ENCODE measurements at regions not wholly inside any gene's neighbourhood (a gene's known extent, or its start where the extent isn't known, plus 50 kb on each side); places are given as distances from the start of the nearest gene placed in this dataset.
A peak's percentile ranks its signal among the peaks of the same experiment; 100 is the strongest.

GRCh38 chr3:181210275-181210674 is 220.7 kb upstream of the DNAJC19 start:
- no peak overlapping the region for H3K4me2 ChIP-seq
- no peak overlapping the region for H3K4me3 ChIP-seq
- no peaks in the 10 kb centered on the region for H3K4me1 ChIP-seq (ENCODE audit: insufficient read depth)
- peak; percentile 56 for DNase-seq (ENCODE audit: low spot score)
- H2AFZ ChIP-seq: no peak overlapping the region
- H3K27me3 Mint-ChIP-seq (ENCODE audit: insufficient read depth, low read depth, poor library complexity): no peaks in the 10 kb centered on the region
- H3K79me2 ChIP-seq (replicated peaks; ENCODE audit: insufficient read depth): no peaks in the 10 kb centered on the region
- ATAC-seq: no peak
- no peak overlapping the region for H3K27ac ChIP-seq (ENCODE audit: low read depth)
- 0 out of 3 replicates have a peak, but pooled peaks cover 2% of the 10 kb centered on the region for H3K4me1 Mint-ChIP-seq
- H3K36me3 ChIP-seq (ENCODE audit: insufficient read depth): no peaks in the 10 kb centered on the region
- H3F3A ChIP-seq (replicated peaks; ENCODE audit: low read depth): no peaks in the 10 kb centered on the region
- H3K9me2 ChIP-seq (ENCODE audit: insufficient read depth): no peaks in the 10 kb centered on the region
- no peaks in the 10 kb centered on the region for H4K20me1 ChIP-seq (replicated peaks; ENCODE audit: insufficient read depth)
- H3K36me3 Mint-ChIP-seq (ENCODE audit: low read depth): no peaks in the 10 kb centered on the region
- peak; percentile 56 to 69 for TF ChIP-seq CTCF (conservative IDR thresholded peaks at IDR 0.05; ENCODE audit: low read depth in 2 of 2)
- TF ChIP-seq POLR2AphosphoS5 (IDR thresholded peaks at IDR 0.05; ENCODE audit: low read depth): no peak
- TF ChIP-seq STAT1 (IDR thresholded peaks at IDR 0.05; ENCODE audit: unreplicated experiment): no peak
- H3K27me3 ChIP-seq (ENCODE audit: insufficient read depth): no peaks in the 10 kb centered on the region
- no peaks in the 10 kb centered on the region for H3K9me3 Mint-ChIP-seq
- no peak overlapping the region for H3K27ac Mint-ChIP-seq
- H3K4me3 Mint-ChIP-seq: no peak overlapping the region

GRCh38 chr3:181189556-181189955 is 200.0 kb upstream of the DNAJC19 start:
- no peak overlapping the region for H3K27ac ChIP-seq (ENCODE audit: low read depth)
- H3K79me2 ChIP-seq (replicated peaks; ENCODE audit: insufficient read depth): no peaks in the 10 kb centered on the region
- Mint-ChIP-seq H3K4me3 (no peak overlapping the region), H3K9me3 (no peaks in the 10 kb centered on the region), H3K36me3 (ENCODE audit: low read depth) (no peaks in the 10 kb centered on the region), H3K27ac (no peak overlapping the region), H3K27me3 (ENCODE audit: insufficient read depth, low read depth, poor library complexity) (no peaks in the 10 kb centered on the region), H3K4me1 (no peaks in the 10 kb centered on the region)
- no peaks in the 10 kb centered on the region for H3K4me1 ChIP-seq (ENCODE audit: insufficient read depth)
- H3K27me3 ChIP-seq (ENCODE audit: insufficient read depth): no peaks in the 10 kb centered on the region
- H3K4me3 ChIP-seq: no peak overlapping the region
- no peaks in the 10 kb centered on the region for H4K20me1 ChIP-seq (replicated peaks; ENCODE audit: insufficient read depth)
- H3F3A ChIP-seq (replicated peaks; ENCODE audit: low read depth): no peaks in the 10 kb centered on the region
- ATAC-seq: no peak
- H3K36me3 ChIP-seq (ENCODE audit: insufficient read depth): no peaks in the 10 kb centered on the region
- DNase-seq (ENCODE audit: low spot score): no peak
- no peak overlapping the region for H3K4me2 ChIP-seq
- H3K9me2 ChIP-seq (ENCODE audit: insufficient read depth): 0 out of 2 replicates have a peak, but pooled peaks cover 9% of the 10 kb centered on the region
- H2AFZ ChIP-seq: no peak overlapping the region; the same call in 1 of the 2 replicates
- TF ChIP-seq CREB1 (CRISPR knock-in tag; IDR thresholded peaks at IDR 0.05; ENCODE audit: low read depth): no peak
- no peak for TF ChIP-seq ZNF331 (CRISPR knock-in tag; IDR thresholded peaks at IDR 0.05; ENCODE audit: low read depth)
- no peak for TF ChIP-seq STAT1 (IDR thresholded peaks at IDR 0.05; ENCODE audit: unreplicated experiment)
- no peak for TF ChIP-seq ETS1 (IDR thresholded peaks at IDR 0.05)
- TF ChIP-seq POLR2AphosphoS5 (IDR thresholded peaks at IDR 0.05; ENCODE audit: low read depth): no peak
- no peak for TF ChIP-seq NANOG (IDR thresholded peaks at IDR 0.05; ENCODE audit: borderline replicate concordance)
- TF ChIP-seq ZNF114 (CRISPR knock-in tag; IDR thresholded peaks at IDR 0.05): no peak
- no peak for TF ChIP-seq JUNB (IDR thresholded peaks at IDR 0.05; ENCODE audit: unreplicated experiment)
- no peak for TF ChIP-seq EZH2 (IDR thresholded peaks at IDR 0.05; ENCODE audit: low read depth, unreplicated experiment)
- no peak for TF ChIP-seq EZH2phosphoT487 (IDR thresholded peaks at IDR 0.05; ENCODE audit: unreplicated experiment)
- no peak for TF ChIP-seq REST (IDR thresholded peaks at IDR 0.05; ENCODE audit: unreplicated experiment)

All from GM23338 (cell line).